ENCODE measurements at regions not wholly inside any gene's neighbourhood (a gene's known extent, or its start where the extent isn't known, plus 50 kb on each side); places are given as distances from the start of the nearest gene placed in this dataset.
"Not testable (repeated sequence)": the region's sequence is repeated elsewhere in the genome, so short reads cannot be mapped to it uniquely, and the experiment has no call there.

GRCh38 chr7:96794063-96794462 lies 84.4 kb upstream of the SEM1 start:
- no peak for TF ChIP-seq JUND (IDR thresholded peaks at IDR 0.05; ENCODE audit: low read depth)
- DNase-seq (ENCODE audit: low read depth in 1 of 2, low spot score in 1 of 2): peak; percentile 4 to 80
- in situ Hi-C loops (cut with HindIII; ENCODE audit: low pct_unique_long_range_greater_than_20kb, low sequenced_read_pairs): no loop called here

DNA sequence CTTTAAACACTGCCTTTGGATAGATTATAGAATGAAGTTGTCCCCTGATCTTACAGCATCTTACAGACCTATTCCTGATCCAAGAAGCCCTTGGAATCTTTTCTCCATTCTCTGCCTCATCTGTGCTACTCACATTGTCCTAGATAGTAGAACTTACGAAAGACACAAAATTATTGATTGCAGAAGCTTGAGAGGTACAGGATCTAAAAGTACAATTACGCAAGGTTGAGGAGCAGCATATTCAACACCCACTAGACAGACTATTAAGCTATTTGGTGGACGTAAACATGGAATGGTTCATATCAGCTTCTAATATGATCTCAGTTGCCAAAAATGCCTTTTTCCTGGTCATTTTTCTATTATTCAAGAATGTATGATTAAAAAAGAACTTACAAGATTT lies 90.5 kb upstream of the SEM1 start:
- in situ Hi-C loops (cut with HindIII; ENCODE audit: low pct_unique_long_range_greater_than_20kb, low sequenced_read_pairs): no loop called here

DNA sequence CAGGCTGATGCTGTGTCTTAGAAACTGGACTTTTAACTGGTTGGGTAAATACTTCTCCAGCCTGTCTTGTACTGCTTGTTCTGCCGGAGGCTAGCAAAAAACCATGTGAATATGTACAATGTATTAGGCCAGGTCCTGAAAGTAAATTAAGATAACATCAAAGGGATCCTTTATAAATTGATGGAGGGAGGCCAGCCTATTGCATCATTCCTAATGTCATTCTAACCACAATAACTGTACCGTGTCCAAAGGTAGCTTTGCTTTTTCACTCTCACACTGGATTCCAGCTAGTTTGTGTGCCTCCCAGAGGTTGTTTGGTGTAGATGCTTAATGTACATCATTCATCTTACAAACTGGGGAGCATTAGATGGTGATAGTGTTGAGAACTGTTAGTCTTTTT lies 91.2 kb upstream of the SEM1 start:
- peak; percentile 41; the same call in 1 of the 2 replicates for TF ChIP-seq JUND (IDR thresholded peaks at IDR 0.05; ENCODE audit: low read depth)
- peak; percentile 2 to 86 for DNase-seq (ENCODE audit: low read depth in 1 of 2, low spot score in 1 of 2)
- in situ Hi-C loops (cut with HindIII; ENCODE audit: low pct_unique_long_range_greater_than_20kb, low sequenced_read_pairs): no loop called here

More for the DNA sequence above, 90.5 kb upstream of the SEM1 start:
- DNase-seq (ENCODE audit: low read depth in 1 of 2, low spot score in 1 of 2): no peak
- no peak for TF ChIP-seq JUND (IDR thresholded peaks at IDR 0.05; ENCODE audit: low read depth)

GRCh38 chr7:96819111-96819700 lies 109.6 kb upstream of the SEM1 start:
- TF ChIP-seq JUND (IDR thresholded peaks at IDR 0.05; ENCODE audit: low read depth): no peak
- in situ Hi-C loops (cut with HindIII; ENCODE audit: low pct_unique_long_range_greater_than_20kb, low sequenced_read_pairs): no loop called here
- no peak for DNase-seq (ENCODE audit: low read depth in 1 of 2, low spot score in 1 of 2)

DNA sequence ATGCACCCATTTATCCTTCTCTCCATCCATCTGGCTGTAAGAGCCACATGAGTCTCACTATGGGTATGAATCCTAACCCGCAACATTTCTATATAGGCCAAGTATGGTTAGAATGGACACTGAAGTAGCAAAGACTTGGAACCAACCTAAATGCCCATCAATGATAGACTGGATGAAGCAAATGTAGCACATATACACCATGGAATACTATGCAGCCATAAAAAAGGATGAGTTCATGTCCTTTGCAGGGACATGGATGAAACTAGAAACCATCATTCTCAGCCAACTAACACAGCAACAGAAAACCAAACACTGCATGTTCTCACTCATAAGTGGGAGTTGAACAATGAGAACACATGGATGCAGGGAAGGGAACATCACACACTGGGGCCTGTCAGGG lies 111.5 kb upstream of the SEM1 start:
- DNase-seq (ENCODE audit: low read depth in 1 of 2, low spot score in 1 of 2); in situ Hi-C loops (cut with HindIII; ENCODE audit: low pct_unique_long_range_greater_than_20kb, low sequenced_read_pairs): not testable (repeated sequence)

GRCh38 chr7:96822824-96823223 lies 113.2 kb upstream of the SEM1 start:
- no peak for TF ChIP-seq JUND (IDR thresholded peaks at IDR 0.05; ENCODE audit: low read depth)

DNA sequence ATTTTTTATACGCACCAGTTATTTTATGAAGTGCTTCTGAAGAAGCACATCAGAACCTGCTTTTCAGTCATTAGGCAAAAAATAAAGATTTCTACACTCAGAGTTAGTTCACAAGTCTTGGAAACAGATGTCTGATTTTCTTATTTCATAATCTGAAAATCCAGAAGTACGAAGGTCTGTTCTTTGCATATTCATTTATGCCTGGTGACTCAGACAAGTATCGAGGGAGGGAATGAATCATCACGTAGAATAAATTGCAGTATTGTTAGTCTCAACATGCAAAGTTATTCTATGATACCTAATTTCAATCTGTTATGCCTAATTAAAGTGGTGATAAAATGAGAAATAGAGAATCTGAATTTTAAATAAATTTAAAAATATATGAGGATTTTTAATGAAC lies 113.6 kb upstream of the SEM1 start:
- no peak for DNase-seq (ENCODE audit: low read depth in 1 of 2, low spot score in 1 of 2)
- in situ Hi-C loops (cut with HindIII; ENCODE audit: low pct_unique_long_range_greater_than_20kb, low sequenced_read_pairs): no loop called here
- TF ChIP-seq JUND (IDR thresholded peaks at IDR 0.05; ENCODE audit: low read depth): no peak

More at GRCh38 chr7:96822824-96823223, 113.2 kb upstream of the SEM1 start:
- DNase-seq (ENCODE audit: low read depth in 1 of 2, low spot score in 1 of 2): no peak
- in situ Hi-C loops (cut with HindIII; ENCODE audit: low pct_unique_long_range_greater_than_20kb, low sequenced_read_pairs): no loop called here

DNA sequence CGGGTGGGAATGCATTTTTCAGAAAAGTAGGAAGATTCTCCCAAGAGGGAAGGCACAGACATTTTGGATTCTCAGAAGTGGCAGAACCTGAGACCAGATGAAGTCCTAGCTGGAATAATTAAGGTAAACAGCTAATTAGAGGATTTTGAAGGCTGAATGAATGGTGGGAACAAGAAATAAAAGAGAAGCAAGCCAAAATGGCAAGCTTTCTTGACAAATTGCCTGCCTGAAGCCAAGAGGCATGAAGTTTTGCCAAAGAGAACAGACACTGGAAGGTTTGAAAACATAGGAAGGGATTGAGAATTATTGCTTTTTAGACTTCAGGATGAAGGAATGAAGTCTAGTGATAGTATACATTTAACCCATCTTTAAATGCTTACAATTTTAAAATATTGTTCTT lies 115.0 kb upstream of the SEM1 start:
- no peak for TF ChIP-seq JUND (IDR thresholded peaks at IDR 0.05; ENCODE audit: low read depth)
- DNase-seq (ENCODE audit: low read depth in 1 of 2, low spot score in 1 of 2): no peak
- in situ Hi-C loops (cut with HindIII; ENCODE audit: low pct_unique_long_range_greater_than_20kb, low sequenced_read_pairs): no loop called here

GRCh38 chr7:96825285-96825684 lies 115.6 kb upstream of the SEM1 start:
- DNase-seq (ENCODE audit: low read depth in 1 of 2, low spot score in 1 of 2): no peak
- in situ Hi-C loops (cut with HindIII; ENCODE audit: low pct_unique_long_range_greater_than_20kb, low sequenced_read_pairs): no loop called here
- no peak for TF ChIP-seq JUND (IDR thresholded peaks at IDR 0.05; ENCODE audit: low read depth)

- TF ChIP-seq JUND (IDR thresholded peaks at IDR 0.05; ENCODE audit: low read depth): no peak
- no peak for DNase-seq (ENCODE audit: low read depth in 1 of 2, low spot score in 1 of 2)
- in situ Hi-C loops (cut with HindIII; ENCODE audit: low pct_unique_long_range_greater_than_20kb, low sequenced_read_pairs): no loop called here
These were observed 116.4 kb upstream of the SEM1 start for GRCh38 chr7:96826089-96826488.

- no peak for DNase-seq (ENCODE audit: low read depth in 1 of 2, low spot score in 1 of 2)
- in situ Hi-C loops (cut with HindIII; ENCODE audit: low pct_unique_long_range_greater_than_20kb, low sequenced_read_pairs): no loop called here
- TF ChIP-seq JUND (IDR thresholded peaks at IDR 0.05; ENCODE audit: low read depth): no peak
These were observed 118.1 kb upstream of the SEM1 start for GRCh38 chr7:96827701-96828100.

- in situ Hi-C loops (cut with HindIII; ENCODE audit: low pct_unique_long_range_greater_than_20kb, low sequenced_read_pairs); DNase-seq (ENCODE audit: low read depth in 1 of 2, low spot score in 1 of 2): not testable (repeated sequence)
These were observed 119.5 kb upstream of the SEM1 start for GRCh38 chr7:96829121-96829520.

DNA sequence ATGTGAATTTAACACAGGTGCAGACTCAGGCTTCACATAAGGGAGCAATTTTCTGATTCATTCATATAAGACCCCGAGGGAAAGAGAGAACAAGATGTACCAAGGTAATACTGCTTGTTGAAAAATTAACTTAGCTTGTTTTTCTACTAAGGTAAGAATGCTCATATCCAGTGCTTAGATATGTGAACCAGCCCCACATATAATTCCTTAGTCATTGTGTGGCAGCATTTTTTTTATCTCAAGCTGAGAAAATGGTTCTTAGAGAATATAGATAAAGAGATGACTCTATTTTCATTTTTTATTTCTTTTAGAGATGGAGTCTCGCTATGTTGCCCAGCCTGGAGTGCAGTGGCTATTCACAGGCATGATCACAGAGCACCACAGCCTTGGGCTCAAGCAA lies 121.8 kb upstream of the SEM1 start:
- in situ Hi-C loops (cut with HindIII; ENCODE audit: low pct_unique_long_range_greater_than_20kb, low sequenced_read_pairs): no loop called here
- no peak for DNase-seq (ENCODE audit: low read depth in 1 of 2, low spot score in 1 of 2)
- TF ChIP-seq JUND (IDR thresholded peaks at IDR 0.05; ENCODE audit: low read depth): no peak

DNA sequence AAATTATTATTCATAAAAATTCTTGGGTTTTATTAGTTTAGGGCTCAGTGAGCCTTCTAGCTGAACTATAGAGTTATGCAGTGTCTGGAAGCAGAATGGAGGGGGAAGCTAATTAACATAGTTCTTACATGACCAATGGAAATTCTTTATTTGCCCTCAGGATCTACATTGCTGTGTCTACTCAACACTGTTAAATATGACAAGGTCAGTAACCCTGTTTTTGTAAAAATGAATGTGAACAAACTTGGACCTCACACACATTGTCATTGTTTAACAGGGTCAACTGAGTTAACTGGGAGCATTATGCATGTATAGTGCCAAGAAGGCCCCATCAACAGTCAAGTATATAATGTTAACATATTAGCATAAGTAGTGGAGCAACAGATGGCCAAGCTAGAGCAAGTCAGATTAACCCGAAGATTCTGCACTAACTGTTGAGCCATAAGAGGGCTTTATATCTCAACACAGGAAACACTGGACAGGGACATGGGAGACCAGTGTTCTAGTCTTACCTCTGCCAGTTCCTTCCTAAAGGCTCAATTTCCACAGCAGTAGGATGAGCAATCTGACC lies 122.5 kb upstream of the SEM1 start:
- TF ChIP-seq JUND (IDR thresholded peaks at IDR 0.05; ENCODE audit: low read depth): no peak
- in situ Hi-C loops (cut with HindIII; ENCODE audit: low pct_unique_long_range_greater_than_20kb, low sequenced_read_pairs): no loop called here
- no peak for DNase-seq (ENCODE audit: low read depth in 1 of 2, low spot score in 1 of 2)
